ENCODE measurements at regions not wholly inside any gene's neighbourhood (a gene's known extent, or its start where the extent isn't known, plus 50 kb on each side); places are given as distances from the start of the nearest gene placed in this dataset.

GRCh38 chr1:191895462-191896058 lies 262.7 kb upstream of the RGS18 start:
- no peaks in the 10 kb centered on the region for H3K36me3 ChIP-seq (ENCODE audit: control insufficient read depth in 2 of 2, insufficient read depth in 2 of 2, low read length in 1 of 2)
- H3K9ac ChIP-seq (ENCODE audit: control insufficient read depth, insufficient read depth, low read length) = no peak overlapping the region
- RAD21 ChIA-PET (ENCODE audit: unreplicated experiment) = no interaction called here
- H3K27ac ChIP-seq (ENCODE audit: control insufficient read depth, insufficient read depth) = no peak overlapping the region
- no peak for TF ChIP-seq NBN (IDR thresholded peaks at IDR 0.05)
- no peak for TF ChIP-seq EP300 (IDR thresholded peaks at IDR 0.05; ENCODE audit: borderline replicate concordance in 1 of 2, control insufficient read depth in 1 of 2, low read depth in 2 of 2, low read length in 2 of 2)
- TF ChIP-seq, protein P1, sequence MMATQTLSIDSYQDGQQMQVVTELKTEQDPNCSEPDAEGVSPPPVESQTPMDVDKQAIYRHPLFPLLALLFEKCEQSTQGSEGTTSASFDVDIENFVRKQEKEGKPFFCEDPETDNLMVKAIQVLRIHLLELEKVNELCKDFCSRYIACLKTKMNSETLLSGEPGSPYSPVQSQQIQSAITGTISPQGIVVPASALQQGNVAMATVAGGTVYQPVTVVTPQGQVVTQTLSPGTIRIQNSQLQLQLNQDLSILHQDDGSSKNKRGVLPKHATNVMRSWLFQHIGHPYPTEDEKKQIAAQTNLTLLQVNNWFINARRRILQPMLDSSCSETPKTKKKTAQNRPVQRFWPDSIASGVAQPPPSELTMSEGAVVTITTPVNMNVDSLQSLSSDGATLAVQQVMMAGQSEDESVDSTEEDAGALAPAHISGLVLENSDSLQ (IDR thresholded peaks at IDR 0.05) = no peak
- no peak for TF ChIP-seq ZNF217 (IDR thresholded peaks at IDR 0.05)
- H3K79me2 ChIP-seq (ENCODE audit: control insufficient read depth, insufficient read depth, low read length) = no peaks in the 10 kb centered on the region
- FAIRE-seq (no peak), ATAC-seq (no peak), DNase-seq (ENCODE audit: low read depth, low spot score) (no peak)
- SMC1A ChIA-PET (ENCODE audit: uncharacterized antibody, unreplicated experiment) = no interaction called here
- H3K4me3 ChIP-seq = no peak overlapping the region
- no peak overlapping the region for H2AFZ ChIP-seq (ENCODE audit: control insufficient read depth, low read depth, low read length)
- POLR2A ChIA-PET = no interaction called here
- BruUV-seq (replicated peaks) = no TSS peak
- H3K4me1 ChIP-seq (ENCODE audit: control insufficient read depth, insufficient read depth, low read length) = no peaks in the 10 kb centered on the region
- H3K27me3 ChIP-seq (replicated peaks in 1 of 2; ENCODE audit: control insufficient read depth in 2 of 2, insufficient read depth in 2 of 2, low read length in 1 of 2) = no peaks in the 10 kb centered on the region
- H4K20me1 ChIP-seq (ENCODE audit: control insufficient read depth, insufficient read depth) = no peaks in the 10 kb centered on the region
- in situ Hi-C loops (cut with MboI) = no loop called here
- intact Hi-C loops (cut with micrococcal nuclease; ENCODE audit: unreplicated experiment) = loop anchor here (10.0 kb wide), 1 partner anchor 549 kb away; no protein-coding TSS in a partner anchor
- no peak overlapping the region for H3K4me2 ChIP-seq (ENCODE audit: control insufficient read depth, insufficient read depth)
- H3K9me3 ChIP-seq (replicated peaks; ENCODE audit: control insufficient read depth, insufficient read depth, low read length) = no peaks in the 10 kb centered on the region
- CTCF ChIA-PET = no interaction called here

DNA sequence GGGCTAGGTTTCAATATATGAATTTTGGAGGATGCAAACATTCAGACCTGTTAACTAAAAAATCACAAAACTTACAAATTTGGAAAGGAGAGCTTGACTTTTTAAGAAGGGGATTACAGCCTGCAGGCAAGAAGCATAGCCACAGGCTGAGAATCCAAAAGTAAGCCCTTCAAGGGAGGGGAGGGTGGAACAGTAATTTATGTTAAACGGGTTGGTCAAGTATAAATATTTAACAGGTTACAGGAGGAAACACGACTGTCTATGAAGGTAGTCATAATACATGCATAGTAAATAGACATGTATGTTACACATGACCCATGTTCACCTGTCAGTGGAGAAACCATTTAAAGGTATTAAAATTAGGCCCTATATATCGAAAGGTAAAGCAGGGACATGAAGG lies 261.1 kb upstream of the RGS18 start:
- no peaks in the 10 kb centered on the region for H3K27me3 ChIP-seq (replicated peaks in 1 of 2; ENCODE audit: control insufficient read depth in 2 of 2, insufficient read depth in 2 of 2, low read length in 1 of 2)
- POLR2A ChIA-PET = no interaction called here
- no peaks in the 10 kb centered on the region for H4K20me1 ChIP-seq (ENCODE audit: control insufficient read depth, insufficient read depth)
- H3K9ac ChIP-seq (ENCODE audit: control insufficient read depth, insufficient read depth, low read length) = no peak overlapping the region
- DNase-seq (ENCODE audit: low read depth, low spot score) (no peak), FAIRE-seq (no peak), ATAC-seq (no peak)
- WGBS (ENCODE audit: insufficient coverage, insufficient replicate concordance, low lambda C conversion rate, missing lambda C conversion rate) = 20% methylated on average over 3 of the region's 3 CpGs
- H3K4me1 ChIP-seq (ENCODE audit: control insufficient read depth, insufficient read depth, low read length) = no peaks in the 10 kb centered on the region
- SMC1A ChIA-PET (ENCODE audit: uncharacterized antibody, unreplicated experiment) = no interaction called here
- no peak overlapping the region for H3K4me2 ChIP-seq (ENCODE audit: control insufficient read depth, insufficient read depth)
- H3K79me2 ChIP-seq (ENCODE audit: control insufficient read depth, insufficient read depth, low read length) = no peaks in the 10 kb centered on the region
- in situ Hi-C loops (cut with MboI) (no loop called here), intact Hi-C loops (cut with micrococcal nuclease; ENCODE audit: unreplicated experiment) (loop anchor here (10.0 kb wide), 1 partner anchor 548 kb away; no protein-coding TSS in a partner anchor)
- no peak overlapping the region for H3K27ac ChIP-seq (ENCODE audit: control insufficient read depth, insufficient read depth)
- H2AFZ ChIP-seq (ENCODE audit: control insufficient read depth, low read depth, low read length) = no peak overlapping the region
- H3K9me3 ChIP-seq (replicated peaks; ENCODE audit: control insufficient read depth, insufficient read depth, low read length) = no peaks in the 10 kb centered on the region
- no peak overlapping the region for H3K4me3 ChIP-seq
- RAD21 ChIA-PET (ENCODE audit: unreplicated experiment) = no interaction called here
- no peak for TF ChIP-seq ATF7 (IDR thresholded peaks at IDR 0.05; ENCODE audit: low read depth)
- TF ChIP-seq, protein P2, sequence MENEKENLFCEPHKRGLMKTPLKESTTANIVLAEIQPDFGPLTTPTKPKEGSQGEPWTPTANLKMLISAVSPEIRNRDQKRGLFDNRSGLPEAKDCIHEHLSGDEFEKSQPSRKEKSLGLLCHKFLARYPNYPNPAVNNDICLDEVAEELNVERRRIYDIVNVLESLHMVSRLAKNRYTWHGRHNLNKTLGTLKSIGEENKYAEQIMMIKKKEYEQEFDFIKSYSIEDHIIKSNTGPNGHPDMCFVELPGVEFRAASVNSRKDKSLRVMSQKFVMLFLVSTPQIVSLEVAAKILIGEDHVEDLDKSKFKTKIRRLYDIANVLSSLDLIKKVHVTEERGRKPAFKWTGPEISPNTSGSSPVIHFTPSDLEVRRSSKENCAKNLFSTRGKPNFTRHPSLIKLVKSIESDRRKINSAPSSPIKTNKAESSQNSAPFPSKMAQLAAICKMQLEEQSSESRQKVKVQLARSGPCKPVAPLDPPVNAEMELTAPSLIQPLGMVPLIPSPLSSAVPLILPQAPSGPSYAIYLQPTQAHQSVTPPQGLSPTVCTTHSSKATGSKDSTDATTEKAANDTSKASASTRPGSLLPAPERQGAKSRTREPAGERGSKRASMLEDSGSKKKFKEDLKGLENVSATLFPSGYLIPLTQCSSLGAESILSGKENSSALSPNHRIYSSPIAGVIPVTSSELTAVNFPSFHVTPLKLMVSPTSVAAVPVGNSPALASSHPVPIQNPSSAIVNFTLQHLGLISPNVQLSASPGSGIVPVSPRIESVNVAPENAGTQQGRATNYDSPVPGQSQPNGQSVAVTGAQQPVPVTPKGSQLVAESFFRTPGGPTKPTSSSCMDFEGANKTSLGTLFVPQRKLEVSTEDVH (IDR thresholded peaks at IDR 0.05; ENCODE audit: low read depth, partially characterized antibody) = no peak
- TF ChIP-seq FOS (IDR thresholded peaks at IDR 0.05; ENCODE audit: borderline replicate concordance, extremely low read depth, insufficient read length) = no peak
- TF ChIP-seq ZNF384 (IDR thresholded peaks at IDR 0.05; ENCODE audit: borderline replicate concordance, low read depth, low read length) = no peak
- no peaks in the 10 kb centered on the region for H3K36me3 ChIP-seq (ENCODE audit: control insufficient read depth in 2 of 2, insufficient read depth in 2 of 2, low read length in 1 of 2)
- CTCF ChIA-PET = no interaction called here
- BruUV-seq (replicated peaks) = no TSS peak

Measured in GM12878 (cell line).